MM.1S (cell line): ENCODE measurements at regions not wholly inside any gene's neighbourhood (a gene's known extent, or its start where the extent isn't known, plus 50 kb on each side); places are given as distances from the start of the nearest gene placed in this dataset.

Source experiments
- DNase-seq: peaks from one replicate; pipeline ENCODE4 v3.0.0-alpha.2; 2015
- H2AFZ ChIP-seq: fragments of 300-600 bp; sonication (generic); 2 replicates; pipeline ENCODE4 v1.6.0; 2016; ENCODE audit warnings: antibody characterized with exemption, low read length
- H3F3A ChIP-seq: fragments of 300-600 bp; sonication (generic); 2 replicates; pipeline ENCODE4 v1.6.1; 2016; ENCODE audit warnings: mild to moderate bottlenecking, antibody characterized with exemption, low read length, moderate library complexity, mixed read lengths; ENCODE audit not compliant: insufficient read depth
- H3K27ac ChIP-seq: fragments of 300-600 bp; sonication (generic); 2 replicates; pipeline ENCODE4 v1.5.1; 2016; ENCODE audit warnings: mild to moderate bottlenecking, low read length
- H3K27me3 ChIP-seq: fragments of 300-600 bp; sonication (generic); replicated peaks from 2 replicates; pipeline ENCODE4 v1.6.0; 2016; ENCODE audit warnings: low read length; ENCODE audit not compliant: insufficient read depth
- H3K36me3 ChIP-seq: fragments of 300-600 bp; sonication (generic); replicated peaks from 2 replicates; pipeline ENCODE4 v1.6.1; 2016; ENCODE audit warnings: mild to moderate bottlenecking, low read length, mixed read lengths; ENCODE audit not compliant: insufficient read depth
- H3K4me1 ChIP-seq: fragments of 300-600 bp; sonication (generic); 2 replicates; pipeline ENCODE4 v1.6.1; 2016; ENCODE audit warnings: low read length, mixed read lengths
- H3K4me2 ChIP-seq: fragments of 300-600 bp; sonication (generic); 2 replicates; pipeline ENCODE4 v1.6.0; 2016; ENCODE audit warnings: low read depth, low read length
- H3K4me3 ChIP-seq: fragments of 300-600 bp; sonication (generic); 2 replicates; pipeline ENCODE4 v1.5.1; 2016; ENCODE audit warnings: low read length, mixed read lengths
- H3K79me2 ChIP-seq: fragments of 300-600 bp; sonication (generic); 2 replicates; pipeline ENCODE4 v1.6.1; 2016; ENCODE audit warnings: mixed run types, low read length, mixed read lengths
- H3K9ac ChIP-seq: fragments of 300-600 bp; sonication (generic); 2 replicates; pipeline ENCODE4 v1.6.1; 2016; ENCODE audit warnings: low read length, mixed read lengths
- H3K9me2 ChIP-seq: fragments of 300-600 bp; sonication (generic); replicated peaks from 2 replicates; pipeline ENCODE4 v1.6.1; 2016; ENCODE audit warnings: mild to moderate bottlenecking, low read length, mixed read lengths; ENCODE audit not compliant: insufficient read depth
- H3K9me3 ChIP-seq: fragments of 300-600 bp; sonication (generic); replicated peaks from 2 replicates; pipeline ENCODE4 v1.6.1; 2016; ENCODE audit warnings: mild to moderate bottlenecking, low read length, mixed read lengths; ENCODE audit not compliant: insufficient read depth
- H4K20me1 ChIP-seq: fragments of 300-600 bp; sonication (generic); 2 replicates; pipeline ENCODE4 v1.6.1; 2016; ENCODE audit warnings: mild to moderate bottlenecking, low read length, moderate library complexity, mixed read lengths; ENCODE audit not compliant: insufficient read depth
- CTCF ChIP-seq: fragments of 300-600 bp; sonication (generic); IDR thresholded peaks from 2 replicates; pipeline ENCODE4 v1.5.1; 2016; ENCODE audit warnings: antibody characterized with exemption, low read length, mixed read lengths
- EZH2 ChIP-seq: fragments of 300-600 bp; sonication (generic); optimal IDR thresholded peaks from 2 replicates; pipeline ENCODE3; 2017; ENCODE audit warnings: low read depth, mild to moderate bottlenecking, antibody characterized with exemption, low read length, mixed read lengths
- EZH2phosphoT487 ChIP-seq: fragments of 300-600 bp; sonication (generic); IDR thresholded peaks from 2 replicates; pipeline ENCODE4 v1.6.1; 2018; ENCODE audit warnings: antibody characterized with exemption, low read length

- Histone ChIP-seq H3K36me3 (no peaks in the 10 kb centered on the region), H4K20me1 (no peaks in the 10 kb centered on the region), H3K79me2 (no peaks in the 10 kb centered on the region), H3F3A (no peaks in the 10 kb centered on the region), H3K9me3 (no peaks in the 10 kb centered on the region), H3K4me1 (no peaks in the 10 kb centered on the region), H3K27ac (no peak overlapping the region), H3K9me2 (no peaks in the 10 kb centered on the region), H2AFZ (no peak overlapping the region), H3K4me3 (no peak overlapping the region), H3K4me2 (no peak overlapping the region), H3K9ac (no peak overlapping the region), H3K27me3 (no peaks in the 10 kb centered on the region)
- no peak for DNase-seq
- no peak for TF ChIP-seq EZH2phosphoT487
- TF ChIP-seq CTCF: no peak
- TF ChIP-seq EZH2: no peak
These were observed 360.6 kb downstream of the MTRR start for GRCh38 chr5:8229551-8229950.

- Histone ChIP-seq H3K4me3 (no peak overlapping the region), H3K36me3 (no peaks in the 10 kb centered on the region), H4K20me1 (no peaks in the 10 kb centered on the region), H2AFZ (no peak overlapping the region), H3F3A (no peaks in the 10 kb centered on the region), H3K27ac (no peak overlapping the region), H3K9ac (no peak overlapping the region), H3K79me2 (no peaks in the 10 kb centered on the region), H3K27me3 (no peaks in the 10 kb centered on the region), H3K9me2 (no peaks in the 10 kb centered on the region), H3K4me2 (no peak overlapping the region), H3K9me3 (no peaks in the 10 kb centered on the region), H3K4me1 (no peaks in the 10 kb centered on the region)
- TF ChIP-seq EZH2phosphoT487: no peak
- no peak for TF ChIP-seq CTCF
- TF ChIP-seq EZH2: no peak
- no peak for DNase-seq
These were observed 361.9 kb downstream of the MTRR start for GRCh38 chr5:8230868-8231267.

GRCh38 chr5:8233479-8233878 is 364.5 kb downstream of the MTRR start:
- no peak overlapping the region for H3K27ac ChIP-seq
- no peaks in the 10 kb centered on the region for H3K79me2 ChIP-seq
- no peaks in the 10 kb centered on the region for H3K9me3 ChIP-seq
- no peaks in the 10 kb centered on the region for H3K27me3 ChIP-seq
- H3K36me3 ChIP-seq: no peaks in the 10 kb centered on the region
- H3K4me1 ChIP-seq: no peaks in the 10 kb centered on the region
- no peak overlapping the region for H3K4me2 ChIP-seq
- no peak overlapping the region for H2AFZ ChIP-seq
- no peaks in the 10 kb centered on the region for H4K20me1 ChIP-seq
- no peak for DNase-seq
- no peak overlapping the region for H3K9ac ChIP-seq
- H3K4me3 ChIP-seq: no peak overlapping the region
- no peaks in the 10 kb centered on the region for H3K9me2 ChIP-seq
- no peaks in the 10 kb centered on the region for H3F3A ChIP-seq
- no peak for TF ChIP-seq EZH2
- no peak for TF ChIP-seq EZH2phosphoT487
- no peak for TF ChIP-seq CTCF
